ENCODE measurements at regions not wholly inside any gene's neighbourhood (a gene's known extent, or its start where the extent isn't known, plus 50 kb on each side); places are given as distances from the start of the nearest gene placed in this dataset.

GRCh38 chr21:25458484-25458883, 148.8 kb downstream of the MRPL39 start:
- no peak for DNase-seq
- intact Hi-C loops (cut with DNase I), result no loop called here
- TF ChIP-seq POLR2A (IDR thresholded peaks at IDR 0.05) (no peak), CTCF (IDR thresholded peaks at IDR 0.05) (no peak), EP300 (IDR thresholded peaks at IDR 0.05) (no peak)
- WGBS, 3 donors, result 95 to 100% (median 99%) methylated on average over 1 of the region's 1 CpG
- H3K27me3 ChIP-seq, result no peaks in the 10 kb centered on the region
- no peak overlapping the region for H3K27ac ChIP-seq
- no peaks in the 10 kb centered on the region for H3K9me3 ChIP-seq
- H3K4me3 ChIP-seq, result no peak overlapping the region
- no peaks in the 10 kb centered on the region for H3K4me1 ChIP-seq (ENCODE audit: insufficient read depth)
- no peaks in the 10 kb centered on the region for H3K36me3 ChIP-seq

GRCh38 chr21:25457946-25458345, 149.3 kb downstream of the MRPL39 start:
- Histone ChIP-seq H3K4me1 (ENCODE audit: insufficient read depth) (no peaks in the 10 kb centered on the region), H3K27me3 (no peaks in the 10 kb centered on the region), H3K4me3 (no peak overlapping the region), H3K9me3 (no peaks in the 10 kb centered on the region), H3K36me3 (no peaks in the 10 kb centered on the region), H3K27ac (no peak overlapping the region)
- no peak for TF ChIP-seq CTCF (IDR thresholded peaks at IDR 0.05)
- no peak for DNase-seq
- intact Hi-C loops (cut with DNase I), result no loop called here
- 91 to 94% (median 93%) methylated on average over 5 of the region's 5 CpGs for WGBS, 3 donors

GRCh38 chr21:25457411-25457810, 149.9 kb downstream of the MRPL39 start:
- WGBS, 3 donors, result 0 to 1% (median 0%) methylated on average over 1 of the region's 1 CpG
- intact Hi-C loops (cut with DNase I), result no loop called here
- H3K4me3 ChIP-seq, result no peak overlapping the region
- no peaks in the 10 kb centered on the region for H3K4me1 ChIP-seq (ENCODE audit: insufficient read depth)
- no peaks in the 10 kb centered on the region for H3K9me3 ChIP-seq
- no peak overlapping the region for H3K27ac ChIP-seq
- TF ChIP-seq CTCF (IDR thresholded peaks at IDR 0.05) (no peak), EP300 (IDR thresholded peaks at IDR 0.05) (no peak), POLR2A (IDR thresholded peaks at IDR 0.05) (no peak)
- DNase-seq, result no peak
- no peaks in the 10 kb centered on the region for H3K27me3 ChIP-seq
- no peaks in the 10 kb centered on the region for H3K36me3 ChIP-seq

GRCh38 chr21:25456672-25457071, 150.6 kb downstream of the MRPL39 start:
- TF ChIP-seq CTCF (IDR thresholded peaks at IDR 0.05) (no peak), EP300 (IDR thresholded peaks at IDR 0.05) (no peak), POLR2A (IDR thresholded peaks at IDR 0.05) (no peak)
- Histone ChIP-seq H3K36me3 (no peaks in the 10 kb centered on the region), H3K4me3 (no peak overlapping the region), H3K27me3 (no peaks in the 10 kb centered on the region), H3K27ac (no peak overlapping the region), H3K4me1 (ENCODE audit: insufficient read depth) (no peaks in the 10 kb centered on the region), H3K9me3 (no peaks in the 10 kb centered on the region)
- WGBS, 3 donors, result 64 to 71% (median 64%) methylated on average over 3 of the region's 3 CpGs
- intact Hi-C loops (cut with DNase I), result no loop called here
- no peak for DNase-seq

GRCh38 chr21:25453524-25453923, 153.8 kb downstream of the MRPL39 start:
- TF ChIP-seq CTCF (IDR thresholded peaks at IDR 0.05) (no peak), POLR2A (IDR thresholded peaks at IDR 0.05) (no peak), EP300 (IDR thresholded peaks at IDR 0.05) (no peak)
- Histone ChIP-seq H3K36me3 (no peaks in the 10 kb centered on the region), H3K27ac (no peak overlapping the region), H3K4me3 (no peak overlapping the region), H3K4me1 (ENCODE audit: insufficient read depth) (no peaks in the 10 kb centered on the region), H3K27me3 (no peaks in the 10 kb centered on the region), H3K9me3 (no peaks in the 10 kb centered on the region)
- DNase-seq, result no peak
- intact Hi-C loops (cut with DNase I), result no loop called here
